ENCODE measurements at regions not wholly inside any gene's neighbourhood (a gene's known extent, or its start where the extent isn't known, plus 50 kb on each side); places are given as distances from the start of the nearest gene placed in this dataset.

GRCh38 chr10:10397906-10398305 is 619.8 kb upstream of the CELF2 start:
- no peak overlapping the region for H3K4me3 ChIP-seq (ENCODE audit: low read length)
- H3K27me3 ChIP-seq (ENCODE audit: insufficient read depth, low read length), result no peaks in the 10 kb centered on the region
- H3K9me3 ChIP-seq (ENCODE audit: low read depth, low read length), result no peaks in the 10 kb centered on the region
- H3K4me1 ChIP-seq (ENCODE audit: insufficient read depth, low read length), result peaks cover 14% of the 10 kb centered on the region

GRCh38 chr10:10403762-10404161 is 613.9 kb upstream of the CELF2 start:
- H3K27me3 ChIP-seq (ENCODE audit: insufficient read depth, low read length), result no peaks in the 10 kb centered on the region
- H3K4me1 ChIP-seq (ENCODE audit: insufficient read depth, low read length), result no peaks in the 10 kb centered on the region
- no peak overlapping the region for H3K4me3 ChIP-seq (ENCODE audit: low read length)
- H3K9me3 ChIP-seq (ENCODE audit: low read depth, low read length), result no peaks in the 10 kb centered on the region

DNA sequence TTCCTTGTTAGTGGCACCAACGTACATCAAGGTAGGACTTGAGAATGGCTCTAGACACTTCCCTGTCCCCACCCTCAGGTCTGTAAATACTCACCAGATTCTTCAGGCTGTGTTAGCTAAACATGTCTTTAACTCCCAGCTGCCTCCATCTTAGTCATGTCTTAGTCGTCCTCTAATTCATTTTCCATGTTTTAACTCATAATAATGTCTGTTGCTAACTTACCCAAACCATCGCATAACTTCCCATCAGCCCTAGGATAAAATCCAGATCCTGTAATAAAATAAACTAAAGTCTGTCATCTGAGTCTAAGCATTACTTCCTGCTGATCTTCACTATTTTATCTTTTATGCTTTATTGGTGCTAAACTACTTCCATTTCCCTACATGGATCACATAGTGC is 600.0 kb upstream of the CELF2 start:
- Histone ChIP-seq H3K27me3 (ENCODE audit: insufficient read depth, low read length) (no peaks in the 10 kb centered on the region), H3K9me3 (ENCODE audit: low read depth, low read length) (no peaks in the 10 kb centered on the region), H3K4me3 (ENCODE audit: low read length) (no peak overlapping the region), H3K4me1 (ENCODE audit: insufficient read depth, low read length) (peaks cover 17% of the 10 kb centered on the region)

- no peak overlapping the region for H3K4me3 ChIP-seq (ENCODE audit: low read length)
- H3K9me3 ChIP-seq (ENCODE audit: low read depth, low read length), result no peaks in the 10 kb centered on the region
- no peaks in the 10 kb centered on the region for H3K27me3 ChIP-seq (ENCODE audit: insufficient read depth, low read length)
- peaks cover 17% of the 10 kb centered on the region for H3K4me1 ChIP-seq (ENCODE audit: insufficient read depth, low read length)
Measured at GRCh38 chr10:10418387-10418786, 599.3 kb upstream of the CELF2 start.

DNA sequence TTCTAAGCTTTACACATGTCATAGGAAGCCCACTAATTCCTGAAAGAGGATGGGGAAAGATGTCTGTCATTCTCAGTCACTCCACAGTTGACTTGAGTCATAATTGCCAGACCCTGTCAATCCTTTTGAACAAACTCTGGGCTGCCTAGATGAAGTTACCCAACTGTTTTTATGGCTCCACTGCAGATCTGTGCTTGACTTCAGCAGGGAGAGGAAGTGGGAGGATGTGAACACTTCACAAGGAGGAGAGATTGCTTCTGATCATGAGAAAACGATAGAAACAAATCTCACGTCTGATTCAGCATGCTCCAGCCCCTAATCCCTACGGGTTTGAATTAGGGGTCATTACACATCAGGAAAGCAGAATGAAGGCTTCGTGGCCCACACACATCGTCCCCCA is 596.6 kb upstream of the CELF2 start:
- Histone ChIP-seq H3K27me3 (ENCODE audit: insufficient read depth, low read length) (no peaks in the 10 kb centered on the region), H3K4me1 (ENCODE audit: insufficient read depth, low read length) (peaks cover 17% of the 10 kb centered on the region), H3K4me3 (ENCODE audit: low read length) (no peak overlapping the region), H3K9me3 (ENCODE audit: low read depth, low read length) (no peaks in the 10 kb centered on the region)

DNA sequence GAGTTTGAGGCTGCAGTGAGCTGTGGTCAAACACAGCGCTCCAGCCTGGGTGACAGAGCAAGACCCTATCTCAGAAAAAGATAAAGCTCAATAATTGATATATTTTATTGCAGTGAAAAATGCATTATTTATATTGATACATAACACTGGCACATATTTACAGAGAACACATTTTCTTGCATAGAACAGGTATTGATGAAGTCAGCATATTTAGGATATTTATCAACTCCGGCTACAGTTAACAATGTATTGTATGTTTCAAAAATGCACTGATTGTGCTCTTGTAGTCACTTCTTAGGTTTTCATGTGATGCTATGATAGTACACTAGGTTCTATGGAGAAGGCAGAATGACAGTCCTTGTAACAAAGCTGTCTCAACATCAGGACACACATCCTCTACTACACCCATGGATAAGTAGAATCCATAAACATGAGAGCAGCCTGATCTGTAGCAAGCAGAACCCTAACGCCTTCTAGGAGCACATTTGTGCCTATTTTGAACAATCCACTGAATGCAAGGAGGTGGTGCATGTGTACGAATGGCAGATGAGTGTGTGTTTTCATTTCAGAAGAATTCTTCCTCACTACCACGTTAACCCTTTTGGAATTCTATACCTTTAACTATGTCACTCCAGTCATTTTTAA is 586.1 kb upstream of the CELF2 start:
- no peaks in the 10 kb centered on the region for H3K27me3 ChIP-seq (ENCODE audit: insufficient read depth, low read length)
- no peaks in the 10 kb centered on the region for H3K4me1 ChIP-seq (ENCODE audit: insufficient read depth, low read length)
- no peaks in the 10 kb centered on the region for H3K9me3 ChIP-seq (ENCODE audit: low read depth, low read length)
- no peak overlapping the region for H3K4me3 ChIP-seq (ENCODE audit: low read length)

- Histone ChIP-seq H3K27me3 (ENCODE audit: insufficient read depth, low read length) (no peaks in the 10 kb centered on the region), H3K4me1 (ENCODE audit: insufficient read depth, low read length) (no peaks in the 10 kb centered on the region), H3K4me3 (ENCODE audit: low read length) (no peak overlapping the region), H3K9me3 (ENCODE audit: low read depth, low read length) (no peaks in the 10 kb centered on the region)
Measured at GRCh38 chr10:10432296-10433035, 585.2 kb upstream of the CELF2 start.

DNA sequence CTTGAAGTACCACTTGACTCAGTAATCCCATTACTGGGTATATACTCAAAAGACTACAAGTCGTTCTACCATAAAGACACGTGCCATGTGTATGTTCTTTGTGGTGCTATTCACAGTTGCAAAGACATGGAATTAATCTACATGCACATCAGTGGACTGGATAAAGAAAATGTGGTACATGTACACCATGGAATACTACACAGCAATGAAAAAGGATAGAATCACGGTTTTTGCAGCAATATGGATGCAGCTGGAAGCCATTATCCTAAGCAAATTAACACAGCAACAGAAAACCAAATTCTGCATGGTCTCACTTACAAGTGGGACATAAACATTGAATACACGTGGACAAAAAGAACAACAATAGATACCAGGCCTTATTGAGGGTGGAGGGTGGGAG is 583.4 kb upstream of the CELF2 start:
- Histone ChIP-seq H3K9me3 (ENCODE audit: low read depth, low read length) (no peaks in the 10 kb centered on the region), H3K4me3 (ENCODE audit: low read length) (no peak overlapping the region), H3K4me1 (ENCODE audit: insufficient read depth, low read length) (no peaks in the 10 kb centered on the region), H3K27me3 (ENCODE audit: insufficient read depth, low read length) (no peaks in the 10 kb centered on the region)

GRCh38 chr10:10437886-10438285 is 579.8 kb upstream of the CELF2 start:
- H3K4me3 ChIP-seq (ENCODE audit: low read length), result no peak overlapping the region
- no peaks in the 10 kb centered on the region for H3K27me3 ChIP-seq (ENCODE audit: insufficient read depth, low read length)
- H3K4me1 ChIP-seq (ENCODE audit: insufficient read depth, low read length), result no peaks in the 10 kb centered on the region
- H3K9me3 ChIP-seq (ENCODE audit: low read depth, low read length), result peaks cover 5% of the 10 kb centered on the region

- Histone ChIP-seq H3K4me3 (ENCODE audit: low read length) (no peak overlapping the region), H3K27me3 (ENCODE audit: insufficient read depth, low read length) (no peaks in the 10 kb centered on the region), H3K9me3 (ENCODE audit: low read depth, low read length) (peaks cover 5% of the 10 kb centered on the region), H3K4me1 (ENCODE audit: insufficient read depth, low read length) (no peaks in the 10 kb centered on the region)
Measured at GRCh38 chr10:10438335-10439100, 579.2 kb upstream of the CELF2 start.

DNA sequence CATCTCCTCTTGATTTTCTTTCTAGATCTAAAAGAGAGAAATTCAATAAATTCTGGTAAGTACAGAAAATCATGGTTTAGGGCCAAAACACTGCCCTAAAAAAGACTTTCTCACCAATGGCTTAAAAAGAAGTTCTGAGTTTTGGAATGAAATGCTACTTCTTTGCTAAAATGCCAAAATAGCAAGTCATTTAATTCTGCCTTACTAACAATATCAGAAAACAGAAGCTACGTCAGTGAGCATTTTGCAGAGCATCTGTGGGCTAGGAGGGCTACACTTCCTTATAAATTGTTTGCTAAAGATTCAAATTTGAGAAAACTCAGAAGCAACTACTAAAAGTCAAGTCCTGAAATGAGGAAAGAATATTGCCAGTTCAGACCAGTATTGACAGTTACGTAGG is 560.8 kb upstream of the CELF2 start:
- H3K4me1 ChIP-seq (ENCODE audit: insufficient read depth, low read length), result no peaks in the 10 kb centered on the region
- no peak overlapping the region for H3K4me3 ChIP-seq (ENCODE audit: low read length)
- no peaks in the 10 kb centered on the region for H3K27me3 ChIP-seq (ENCODE audit: insufficient read depth, low read length)
- H3K9me3 ChIP-seq (ENCODE audit: low read depth, low read length), result no peaks in the 10 kb centered on the region

GRCh38 chr10:10460451-10460850 is 557.2 kb upstream of the CELF2 start:
- Histone ChIP-seq H3K4me3 (ENCODE audit: low read length) (no peak overlapping the region), H3K4me1 (ENCODE audit: insufficient read depth, low read length) (no peaks in the 10 kb centered on the region), H3K9me3 (ENCODE audit: low read depth, low read length) (no peaks in the 10 kb centered on the region), H3K27me3 (ENCODE audit: insufficient read depth, low read length) (no peaks in the 10 kb centered on the region)

GRCh38 chr10:10462151-10462941 is 555.3 kb upstream of the CELF2 start:
- no peak overlapping the region for H3K4me3 ChIP-seq (ENCODE audit: low read length)
- no peaks in the 10 kb centered on the region for H3K9me3 ChIP-seq (ENCODE audit: low read depth, low read length)
- H3K4me1 ChIP-seq (ENCODE audit: insufficient read depth, low read length), result no peaks in the 10 kb centered on the region
- no peaks in the 10 kb centered on the region for H3K27me3 ChIP-seq (ENCODE audit: insufficient read depth, low read length)

DNA sequence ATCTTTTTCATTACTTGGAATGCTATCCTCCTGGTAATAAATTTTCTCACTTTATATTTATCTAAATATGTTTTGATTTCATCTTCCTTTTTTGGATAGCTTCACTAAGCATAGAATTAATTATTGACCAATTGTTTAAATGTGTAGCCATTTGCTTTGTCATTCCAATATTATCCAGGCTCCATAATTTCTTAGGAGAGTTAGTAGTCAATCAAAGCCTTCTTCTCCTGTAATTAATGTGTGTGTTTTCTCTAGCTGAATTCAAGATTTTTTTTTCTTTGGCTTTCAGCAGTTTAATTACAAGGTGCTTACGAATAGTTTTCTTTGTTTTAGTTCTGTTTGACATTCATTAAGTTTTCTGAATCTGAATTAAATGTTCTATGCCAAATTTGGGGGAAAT is 545.9 kb upstream of the CELF2 start:
- no peaks in the 10 kb centered on the region for H3K27me3 ChIP-seq (ENCODE audit: insufficient read depth, low read length)
- H3K4me1 ChIP-seq (ENCODE audit: insufficient read depth, low read length), result no peaks in the 10 kb centered on the region
- H3K4me3 ChIP-seq (ENCODE audit: low read length), result no peak overlapping the region
- no peaks in the 10 kb centered on the region for H3K9me3 ChIP-seq (ENCODE audit: low read depth, low read length)

DNA sequence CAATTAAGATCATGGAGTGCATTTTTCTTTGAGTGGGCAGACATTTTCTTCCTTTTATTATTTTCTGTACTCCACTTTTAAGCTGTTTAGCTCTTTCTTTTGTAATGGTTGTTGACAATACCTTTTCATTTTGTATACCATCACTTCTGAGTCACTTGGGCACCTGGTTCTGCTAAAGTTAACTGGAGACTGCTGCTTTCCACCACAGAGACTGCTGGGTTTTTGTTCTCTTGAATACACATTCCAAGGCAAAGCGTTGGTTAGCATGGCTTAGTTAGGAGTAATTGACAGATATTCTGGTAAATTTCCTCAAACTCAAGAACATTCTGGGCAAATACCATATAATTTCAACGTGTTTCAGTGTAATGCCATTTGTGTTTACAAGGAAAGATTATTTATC is 541.9 kb upstream of the CELF2 start:
- Histone ChIP-seq H3K4me3 (ENCODE audit: low read length) (no peak overlapping the region), H3K27me3 (ENCODE audit: insufficient read depth, low read length) (no peaks in the 10 kb centered on the region), H3K9me3 (ENCODE audit: low read depth, low read length) (no peaks in the 10 kb centered on the region), H3K4me1 (ENCODE audit: insufficient read depth, low read length) (no peaks in the 10 kb centered on the region)

All from mononuclear cell (primary cell).